GM23248 (cell line): ENCODE measurements at regions not wholly inside any gene's neighbourhood (a gene's known extent, or its start where the extent isn't known, plus 50 kb on each side); places are given as distances from the start of the nearest gene placed in this dataset.

Source experiments
- EZH2 ChIP-seq: fragments of 200-600 bp; sonication (generic); IDR thresholded peaks from 2 replicates; pipeline ENCODE4 v1.6.1; 2018; ENCODE audit warnings: antibody characterized with exemption, mild to moderate bottlenecking; ENCODE audit not compliant: insufficient read depth, poor library complexity, severe bottlenecking
- EZH2phosphoT487 ChIP-seq: fragments of 200-600 bp; sonication (generic); IDR thresholded peaks from 2 replicates; pipeline ENCODE4 v1.6.1; 2018; ENCODE audit warnings: antibody characterized with exemption, moderate library complexity, mild to moderate bottlenecking, low read depth; ENCODE audit not compliant: insufficient read depth

DNA sequence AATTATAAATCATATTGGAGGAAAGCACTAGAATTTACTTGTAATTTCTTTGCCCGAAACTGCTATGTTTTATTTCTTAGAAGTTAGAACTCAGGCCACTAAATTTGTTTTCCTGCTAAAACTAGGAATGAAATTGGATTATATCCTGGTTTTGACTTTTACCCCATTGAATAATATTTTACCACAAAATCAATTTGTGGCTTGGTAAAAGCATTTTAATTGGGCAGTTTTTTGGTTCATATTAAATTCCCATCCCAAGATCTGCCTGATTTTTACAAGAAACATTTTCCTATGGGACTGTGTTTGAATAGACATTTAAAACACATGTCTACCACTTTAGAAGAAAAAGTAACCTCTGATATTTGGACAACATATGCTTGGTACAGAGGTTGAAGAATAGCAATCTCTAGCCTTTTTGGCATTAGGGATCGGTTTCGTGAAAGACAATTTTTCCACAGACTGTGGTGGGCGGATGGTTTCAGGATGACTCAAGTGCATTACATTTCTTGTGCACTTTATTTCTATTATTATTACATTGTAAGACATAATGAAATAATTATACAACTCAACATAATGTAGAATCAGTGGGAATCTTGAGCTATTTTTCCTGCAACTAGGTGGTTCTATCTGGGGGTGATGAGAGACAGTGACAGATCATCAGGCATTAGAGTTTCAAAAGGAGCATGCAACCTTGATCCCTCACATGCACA lies 565.6 kb downstream of the PRR16 start:
- TF ChIP-seq EZH2 (no peak), EZH2phosphoT487 (no peak)
